Epidermal melanocyte (primary cell): ENCODE measurements at regions not wholly inside any gene's neighbourhood (a gene's known extent, or its start where the extent isn't known, plus 50 kb on each side); places are given as distances from the start of the nearest gene placed in this dataset.
"Not testable (repeated sequence)": the region's sequence is repeated elsewhere in the genome, so short reads cannot be mapped to it uniquely, and the experiment has no call there.

Source experiments
- DNase-seq: peaks from one replicate; pipeline ENCODE4 v3.0.0; 2011; ENCODE audit warnings: low spot score; ENCODE audit not compliant: insufficient read length

DNA sequence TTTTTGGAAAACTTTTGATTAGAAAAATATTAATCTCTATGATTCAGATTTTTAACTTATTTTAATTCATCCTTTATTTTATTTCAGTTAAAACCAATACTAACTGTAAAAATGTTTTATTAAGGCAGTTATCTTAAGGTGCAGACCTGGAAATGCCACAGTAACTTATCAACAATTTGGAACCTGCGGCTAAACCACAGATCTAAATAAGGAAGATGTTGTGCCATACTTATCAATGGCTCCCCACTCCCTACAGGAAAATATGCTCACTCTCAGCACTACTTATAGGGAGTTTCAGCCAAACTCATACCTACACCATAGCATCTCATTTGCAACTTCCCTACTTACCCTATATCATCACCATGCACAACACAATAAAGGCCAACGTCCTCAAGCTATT, 226.9 kb upstream of the KYNU start:
- DNase-seq = no peak

DNA sequence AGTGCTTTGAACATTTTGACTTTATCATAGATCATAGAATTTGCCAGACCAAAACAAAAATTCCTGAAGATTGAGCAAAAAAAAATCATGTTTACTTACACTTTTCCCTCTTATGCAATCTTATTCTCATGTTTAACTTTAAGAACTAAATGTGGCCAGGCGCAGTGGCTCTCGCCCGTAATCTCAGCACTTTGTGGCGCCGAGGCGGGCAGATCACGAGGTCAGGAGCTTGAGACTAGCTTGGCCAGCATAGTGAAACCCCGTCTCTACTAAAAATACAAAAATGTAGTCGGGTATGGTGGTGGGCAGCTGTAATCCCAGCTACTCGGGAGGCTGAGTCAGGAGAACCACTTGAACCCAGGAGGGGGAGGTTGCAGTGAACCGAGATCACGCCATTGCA, 227.9 kb upstream of the KYNU start:
- no peak for DNase-seq

DNA sequence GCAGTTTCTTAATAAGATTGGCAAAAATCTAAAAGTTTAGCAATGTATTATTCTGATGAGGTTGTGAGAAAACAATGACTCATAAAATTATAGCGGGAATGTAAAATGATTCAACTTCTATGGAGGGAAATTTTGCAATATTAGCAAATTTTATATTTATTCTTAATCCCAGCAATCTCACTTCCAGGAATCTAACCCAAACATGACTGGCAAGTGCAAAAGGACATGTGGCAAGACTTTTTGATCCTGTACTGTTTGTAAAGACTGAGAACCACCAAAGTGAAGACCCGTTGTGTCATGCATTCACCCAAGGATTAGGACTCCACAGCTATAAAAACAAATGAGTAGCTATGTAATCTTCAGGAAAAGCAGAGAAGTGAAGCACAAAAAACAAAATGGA, 234.8 kb upstream of the KYNU start:
- no peak for DNase-seq

DNA sequence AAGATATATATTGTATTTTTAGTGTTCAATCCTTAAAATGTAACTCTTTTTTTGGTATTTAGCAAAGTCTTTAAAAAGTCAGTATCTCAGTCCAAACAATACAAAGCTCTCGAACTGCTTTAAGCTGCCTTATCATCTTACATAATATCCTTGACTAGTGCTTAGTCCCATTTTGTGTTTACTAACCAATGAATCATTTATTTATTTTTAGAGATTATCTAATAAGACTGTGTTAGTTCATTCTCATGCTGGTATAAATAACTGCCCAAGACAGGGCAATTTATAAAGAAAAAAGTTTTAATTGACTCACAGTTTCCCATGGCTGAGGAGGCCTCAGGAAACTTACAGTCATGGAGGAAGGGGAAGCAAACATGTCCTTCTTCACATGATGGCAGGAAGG, 248.3 kb upstream of the KYNU start:
- no peak for DNase-seq

DNA sequence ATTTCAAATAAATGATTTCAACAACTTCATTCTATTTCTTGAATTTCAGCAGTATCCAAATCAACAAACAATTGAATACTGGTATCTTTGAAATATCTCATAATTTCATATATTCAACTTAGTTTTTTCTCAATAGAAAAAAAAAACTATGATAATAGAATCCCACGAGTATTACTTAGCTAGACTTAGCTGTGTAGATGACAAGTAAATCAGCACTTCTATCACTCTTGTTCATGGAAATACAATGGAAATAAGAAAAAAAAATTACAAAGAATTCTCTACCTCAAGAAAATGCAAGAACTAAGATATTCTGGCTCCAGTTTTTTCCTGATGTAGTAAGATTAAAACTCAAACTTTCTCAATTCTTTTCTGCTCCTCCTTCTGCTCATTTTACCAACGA, 256.2 kb upstream of the KYNU start:
- no peak for DNase-seq

DNA sequence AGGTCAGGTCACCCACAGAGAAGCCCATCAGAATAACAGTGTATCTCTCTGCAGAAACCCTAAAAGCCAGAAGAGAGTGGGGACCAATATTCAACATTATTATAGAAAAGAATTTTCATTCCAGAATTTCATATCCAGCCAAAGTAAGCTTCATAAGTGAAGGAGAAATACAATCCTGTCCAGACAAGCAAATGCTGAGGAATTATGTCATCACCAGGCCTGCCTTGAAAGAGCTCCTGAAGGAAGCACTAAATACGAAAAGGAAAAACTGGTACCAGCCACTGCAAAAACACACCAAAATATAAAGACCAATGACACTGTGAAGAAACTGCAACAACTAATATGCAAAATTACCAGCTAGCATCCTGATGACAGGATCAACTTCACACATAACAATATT, 260.0 kb upstream of the KYNU start:
- no peak for DNase-seq

DNA sequence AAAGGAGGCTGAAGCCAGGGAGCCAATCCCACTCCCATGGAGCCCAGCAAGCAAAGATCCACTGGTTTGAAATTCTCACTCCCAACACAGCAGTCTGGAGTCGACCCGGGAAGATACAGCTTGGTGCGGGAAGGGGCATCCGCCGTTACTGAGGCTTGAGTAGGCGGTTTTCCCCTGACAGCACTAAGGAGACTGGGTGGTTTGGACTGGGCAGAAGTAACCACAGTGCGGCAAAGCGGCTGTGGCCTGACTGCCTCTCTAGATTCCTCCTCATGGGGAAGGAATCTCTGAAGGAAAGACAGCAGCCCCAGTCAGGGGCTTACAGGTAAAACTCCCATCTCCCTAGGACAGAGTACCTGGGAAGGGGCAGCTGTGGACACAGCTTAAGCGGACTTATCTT, 261.6 kb upstream of the KYNU start:
- DNase-seq = no peak

DNA sequence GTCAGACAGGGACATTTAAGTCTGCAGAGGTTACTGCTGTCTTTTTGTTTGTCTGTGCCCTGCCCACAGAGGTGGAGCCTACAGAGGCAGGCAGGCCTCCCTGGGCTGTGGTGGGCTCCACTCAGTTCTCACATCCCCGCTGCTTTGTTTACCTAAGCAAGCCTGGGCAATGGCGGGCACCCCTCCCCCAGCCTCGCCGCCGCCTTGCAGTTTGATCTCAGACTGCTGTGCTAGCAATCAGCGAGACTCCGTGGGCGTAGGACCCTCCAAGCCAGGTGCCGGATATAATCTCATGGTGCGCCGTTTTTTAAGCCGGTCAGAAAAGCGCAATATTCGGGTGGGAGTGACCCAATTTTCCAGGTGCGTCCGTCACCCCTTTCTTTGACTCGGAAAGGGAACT, 264.3 kb upstream of the KYNU start:
- DNase-seq = not testable (repeated sequence)

DNA sequence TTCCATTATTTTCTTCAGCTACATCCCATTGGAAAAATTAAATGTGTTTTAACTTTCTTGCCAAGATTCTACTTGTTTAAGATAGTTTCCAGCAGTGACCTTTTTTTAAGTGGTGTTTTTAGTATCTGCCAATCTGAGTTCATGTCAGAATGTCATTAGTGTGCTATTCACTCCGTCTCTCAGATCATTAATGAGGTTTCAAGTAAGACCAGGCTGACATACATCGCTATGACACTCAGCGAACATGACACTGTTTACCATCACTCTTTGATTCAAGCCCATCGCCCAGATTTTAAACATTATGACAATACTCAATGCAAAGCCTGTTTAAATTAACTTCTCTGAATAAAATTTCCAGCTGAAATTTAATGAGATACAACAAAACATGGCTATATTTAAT, 272.0 kb upstream of the KYNU start:
- no peak for DNase-seq

DNA sequence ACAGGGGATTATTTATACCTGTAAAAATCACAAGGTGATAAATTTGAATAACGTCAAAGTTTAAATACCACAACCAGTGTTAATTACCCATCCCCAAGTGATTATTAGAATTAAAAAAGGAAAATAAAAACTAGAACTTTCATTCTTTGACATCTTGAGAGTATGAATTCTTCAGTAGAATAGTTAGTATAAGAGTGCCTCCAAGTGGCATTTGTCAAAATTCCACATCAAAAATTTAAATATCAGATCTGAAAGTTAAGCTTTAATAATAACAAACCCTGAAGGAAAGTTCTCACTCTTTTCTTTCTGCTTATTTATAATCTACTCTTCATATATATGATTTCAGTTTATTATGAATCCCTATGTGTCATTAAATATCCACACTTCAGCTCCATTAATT, 273.7 kb upstream of the KYNU start:
- DNase-seq = no peak

DNA sequence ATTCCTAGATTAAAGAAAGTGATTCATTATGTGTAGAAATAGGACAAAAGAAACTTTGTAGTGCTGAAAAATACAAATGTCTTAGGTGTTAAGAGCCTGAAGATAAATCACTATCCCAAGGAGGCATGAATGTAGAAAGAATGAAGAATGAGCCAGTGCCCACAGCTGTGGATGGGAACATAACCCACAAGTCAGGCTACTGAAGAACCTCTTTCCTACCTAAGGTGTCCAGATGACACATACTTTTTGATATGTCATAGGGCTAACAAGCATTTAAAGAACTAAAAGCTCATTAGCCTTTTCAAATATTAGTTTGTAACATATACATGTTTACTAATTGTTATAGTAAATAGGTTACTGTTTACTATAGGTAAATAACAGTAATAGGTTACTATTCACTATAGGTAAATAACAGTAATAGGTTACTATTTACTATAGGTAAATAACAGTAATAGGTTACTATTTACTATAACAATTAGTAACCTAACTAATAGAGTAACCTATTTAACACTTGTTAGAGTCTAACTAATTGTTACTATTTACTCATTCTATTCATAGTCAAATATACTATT, 275.0 kb upstream of the KYNU start:
- DNase-seq = no peak

DNA sequence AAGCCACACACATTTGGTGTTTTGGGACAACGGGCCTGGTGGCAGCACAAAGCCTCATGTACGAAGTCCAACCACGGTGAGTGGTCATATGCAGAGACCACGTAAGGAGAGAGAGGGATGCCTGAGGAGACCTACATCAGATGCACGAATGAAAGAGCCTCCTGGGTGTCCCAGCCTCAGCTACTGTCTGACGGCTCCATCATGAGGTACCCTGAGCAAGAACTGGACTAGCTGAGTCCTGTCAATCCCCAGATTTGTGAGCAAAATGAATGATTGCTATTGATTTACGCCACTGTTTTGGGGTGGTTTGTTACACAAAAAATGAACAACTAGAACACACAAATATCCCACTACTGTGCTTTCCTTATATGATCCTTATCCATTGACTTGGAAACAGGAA, 275.7 kb upstream of the KYNU start:
- DNase-seq = no peak

DNA sequence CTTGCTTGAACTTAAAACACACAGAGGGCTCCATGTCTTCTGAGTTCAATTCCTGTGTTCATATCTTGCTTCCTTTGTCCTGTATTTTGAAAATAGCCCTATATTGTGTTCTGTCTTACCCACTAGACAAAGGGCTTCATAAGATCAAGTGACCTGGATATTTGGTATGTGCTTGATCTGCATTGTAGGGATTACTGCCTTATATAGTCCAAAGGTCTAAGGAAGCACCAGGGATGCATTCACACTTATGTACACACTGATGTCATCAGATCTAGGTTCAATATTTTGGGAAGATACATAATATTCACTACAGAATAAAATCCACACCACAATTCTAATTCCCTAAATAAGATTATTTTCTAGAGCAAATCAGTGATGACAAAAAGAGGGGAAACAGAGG, 278.0 kb upstream of the KYNU start:
- no peak for DNase-seq

DNA sequence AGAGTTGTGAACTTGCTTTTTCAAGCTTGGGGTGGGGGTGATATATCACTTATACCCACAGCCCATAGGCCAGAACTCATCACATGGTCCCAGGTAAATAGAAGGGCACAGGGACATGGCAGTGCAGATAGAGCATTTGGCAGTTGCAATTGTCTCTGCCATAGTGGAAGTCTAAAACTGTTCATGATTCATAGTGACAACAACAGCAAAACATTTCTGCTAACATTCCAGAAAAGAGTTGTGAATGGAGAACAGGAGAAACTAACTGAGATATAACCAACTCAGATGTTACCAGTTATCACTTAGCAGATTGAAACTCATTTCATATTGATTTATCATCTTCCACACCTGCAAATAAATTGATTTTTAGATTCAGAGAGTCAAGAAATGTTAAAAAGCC, 278.6 kb upstream of the KYNU start:
- DNase-seq = no peak

DNA sequence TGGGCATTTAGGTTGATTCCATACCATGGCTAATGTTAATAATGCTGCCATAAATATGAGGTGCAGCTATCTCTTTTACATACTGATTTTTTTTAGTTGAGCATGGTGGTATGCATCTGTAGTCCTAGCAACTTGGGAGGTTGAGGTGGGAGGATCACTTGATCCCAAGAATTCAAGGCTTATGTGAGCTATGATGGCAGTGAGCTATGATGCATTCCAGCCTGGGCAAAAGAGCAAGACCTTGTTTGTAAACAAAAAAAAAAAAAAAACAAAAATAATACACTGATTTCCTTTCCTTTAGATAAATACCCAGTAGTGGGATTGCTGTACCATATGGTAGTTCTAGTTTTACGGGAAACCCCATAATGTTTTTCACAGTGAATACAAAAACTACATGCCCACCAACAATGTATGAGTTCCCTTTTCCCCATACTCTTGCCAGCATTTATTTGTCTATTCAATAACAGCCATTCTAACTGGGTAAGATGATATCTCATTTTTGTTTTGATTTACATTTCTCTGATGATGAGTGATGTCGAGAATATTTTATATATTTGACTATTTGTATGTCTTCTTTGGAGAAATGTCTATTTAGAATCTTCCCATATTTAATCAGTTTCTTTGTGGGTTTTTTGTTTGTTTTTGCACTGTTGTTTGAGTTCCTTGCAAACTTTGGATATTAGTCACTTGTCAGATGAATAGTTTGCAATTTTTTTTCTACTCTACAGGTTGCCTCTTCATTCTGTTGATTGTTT, 281.0 kb upstream of the KYNU start:
- DNase-seq = no peak

DNA sequence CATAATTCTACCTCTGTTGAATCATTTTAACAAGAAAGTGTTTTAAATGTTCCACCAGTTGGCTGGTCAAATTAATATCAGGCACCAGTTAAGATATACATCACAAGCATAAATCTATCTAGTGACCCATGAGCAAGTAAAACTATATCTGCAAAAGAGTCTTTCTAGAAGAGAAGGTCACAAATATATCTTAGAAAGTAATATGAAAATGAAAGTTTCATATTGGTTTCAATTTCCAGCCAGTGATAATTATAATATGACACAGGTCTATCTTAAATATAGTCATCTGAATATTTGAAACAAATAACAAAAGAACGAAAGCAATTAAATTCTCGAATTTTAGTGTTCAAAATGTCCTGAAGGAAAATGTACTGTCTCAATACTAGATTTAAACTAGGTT, 282.5 kb upstream of the KYNU start:
- DNase-seq = no peak

DNA sequence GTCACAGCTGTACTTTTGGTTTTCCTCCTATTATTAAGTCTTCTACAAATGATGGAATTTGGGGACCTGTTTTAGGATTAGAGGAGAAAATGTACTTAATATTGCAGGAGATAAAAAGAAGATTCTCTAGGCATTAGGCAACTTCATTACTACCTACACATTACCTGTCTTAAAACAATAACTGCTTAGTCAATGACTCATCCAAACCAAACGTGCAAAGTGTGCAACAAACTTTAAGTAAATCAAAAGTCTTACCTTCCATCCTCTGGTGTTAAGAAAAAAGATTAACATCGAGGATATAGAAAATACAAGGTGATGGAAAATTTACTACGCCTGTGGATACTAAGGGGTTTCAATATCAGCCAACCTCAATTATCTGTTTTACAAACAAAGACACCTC, 285.3 kb upstream of the KYNU start:
- DNase-seq = no peak

DNA sequence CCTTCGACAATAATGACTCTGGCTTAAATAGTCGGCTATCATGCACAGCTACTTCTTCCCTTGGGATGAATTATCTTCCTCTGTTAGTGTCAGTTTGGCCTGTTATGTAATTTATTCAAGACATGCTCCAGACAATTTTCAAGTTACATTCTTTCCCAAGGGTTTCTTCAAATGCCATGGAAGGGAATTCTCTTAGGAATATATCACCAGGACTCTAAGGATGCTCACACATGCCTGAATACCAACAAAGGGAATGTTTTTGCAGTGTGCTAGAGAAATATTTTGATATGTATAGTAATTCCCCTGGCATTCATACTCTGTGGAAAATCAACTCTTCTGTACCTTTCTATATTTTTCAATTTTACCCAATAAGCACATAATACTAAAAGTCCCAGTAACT, 286.0 kb upstream of the KYNU start:
- DNase-seq = no peak

DNA sequence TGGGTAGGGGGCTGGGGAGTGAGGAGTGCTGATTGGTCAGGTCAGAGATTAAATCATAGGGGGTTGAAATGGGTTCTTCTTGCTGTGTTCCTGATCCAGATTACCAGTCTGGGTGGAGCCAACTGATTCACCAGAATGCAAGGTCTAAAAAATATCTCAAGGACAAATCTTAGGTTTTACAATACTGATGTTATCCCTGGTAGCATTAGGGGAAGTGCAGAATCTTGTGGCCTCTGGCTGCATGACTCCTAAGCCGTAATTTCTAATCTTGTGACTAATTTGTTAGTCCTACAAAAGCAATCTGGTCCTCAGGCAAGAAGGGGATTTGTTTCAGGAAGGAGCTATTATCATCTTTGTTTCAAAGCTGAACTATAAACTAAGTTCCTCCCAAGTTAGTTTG, 289.2 kb upstream of the KYNU start:
- DNase-seq = no peak

DNA sequence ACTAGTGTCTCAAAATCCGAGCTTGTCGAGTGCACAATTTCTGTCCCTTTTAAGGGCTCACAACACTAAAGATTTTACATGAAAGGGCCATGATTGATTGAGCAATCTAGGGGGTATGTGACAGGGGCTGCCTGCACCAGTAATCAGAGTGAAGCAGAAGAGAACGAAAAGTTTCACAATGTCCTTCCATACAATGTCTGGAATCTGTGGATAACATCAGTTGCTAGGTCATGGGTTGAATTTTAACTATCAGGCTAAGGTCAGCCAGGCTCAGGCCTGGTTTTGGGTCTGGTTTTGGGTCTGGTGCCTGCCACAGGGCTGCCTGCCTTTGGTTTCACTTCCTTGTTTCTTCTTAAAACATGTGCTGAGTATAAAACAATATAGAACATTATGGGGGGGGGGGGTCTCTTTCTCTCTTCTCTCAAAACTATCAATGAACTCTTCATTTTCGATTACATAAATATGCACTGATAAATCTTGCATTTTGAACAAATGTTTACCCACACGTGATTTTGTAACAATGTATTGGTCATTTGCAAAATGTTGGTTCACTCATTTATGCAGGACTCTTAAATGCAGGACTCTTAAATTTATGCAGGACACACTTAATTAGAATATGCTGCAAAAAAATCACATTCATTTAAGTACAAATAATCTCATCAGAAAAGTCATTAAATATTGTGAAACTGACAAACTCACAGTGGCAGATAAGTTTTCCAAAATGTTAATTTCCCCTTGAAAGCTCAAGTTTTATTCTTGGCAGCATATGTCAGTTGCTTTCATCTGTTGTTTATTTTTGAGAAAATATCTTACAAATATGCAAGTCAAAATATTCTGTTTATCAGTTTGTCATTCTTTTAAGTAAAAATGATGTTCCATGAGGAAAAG, 290.5 kb upstream of the KYNU start:
- DNase-seq = no peak

DNA sequence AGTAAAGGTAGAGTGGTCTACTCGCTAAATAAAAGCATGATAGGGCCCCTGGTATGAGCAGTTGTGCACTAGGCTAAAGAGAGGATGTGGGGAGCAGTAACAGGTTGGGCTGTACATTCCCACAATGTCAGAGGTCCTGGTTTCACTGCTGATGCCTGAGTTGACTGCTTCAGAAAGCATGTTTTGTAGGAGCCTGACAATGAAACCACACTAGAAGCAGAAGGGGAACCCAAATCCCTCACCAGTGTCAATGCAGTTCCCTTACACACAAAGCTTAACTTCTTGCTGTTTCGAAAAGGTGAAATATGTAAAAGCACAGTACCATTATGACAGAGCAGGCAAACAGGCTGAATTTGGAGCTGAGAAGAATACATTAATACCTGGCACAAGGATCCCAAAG, 291.7 kb upstream of the KYNU start:
- DNase-seq = no peak

DNA sequence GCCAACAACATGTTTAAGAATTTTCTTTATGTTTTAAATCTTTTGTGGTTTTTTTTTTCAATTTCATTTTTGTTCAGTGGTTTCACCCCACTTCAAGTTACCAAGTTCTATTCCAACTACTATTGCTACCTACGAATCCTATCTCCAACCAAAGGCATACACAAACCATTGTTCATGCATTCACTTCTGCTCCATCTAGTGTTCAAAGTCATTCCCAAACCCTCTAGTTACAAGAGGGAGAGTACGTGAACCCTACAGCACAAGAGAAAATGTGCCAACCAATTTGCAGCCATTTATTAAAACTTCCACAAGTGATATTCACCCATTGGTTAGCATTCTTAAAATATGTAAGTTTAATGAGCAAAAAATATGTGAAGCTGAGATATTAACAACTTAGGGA, 295.1 kb upstream of the KYNU start:
- no peak for DNase-seq

DNA sequence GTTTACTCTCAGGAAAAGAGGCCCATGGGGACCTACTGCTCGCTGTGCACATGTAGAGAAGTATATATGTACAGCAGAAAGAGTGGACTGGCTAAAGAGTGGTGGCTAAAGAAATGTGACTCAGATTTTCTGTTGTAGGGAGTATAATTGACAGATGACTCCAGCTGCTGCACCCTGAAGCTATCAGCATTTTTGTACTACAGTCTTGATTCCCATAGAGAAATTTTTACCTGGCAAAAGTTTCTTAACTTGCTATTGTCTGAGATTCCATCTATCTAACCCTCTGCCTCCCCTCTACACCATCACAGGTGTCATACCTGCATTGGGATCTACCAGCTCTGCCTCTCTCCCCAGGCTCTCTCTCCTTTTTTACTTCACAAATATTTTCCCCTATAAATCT, 296.0 kb upstream of the KYNU start:
- no peak for DNase-seq
